WTC11 (cell line): ENCODE measurements at regions not wholly inside any gene's neighbourhood (a gene's known extent, or its start where the extent isn't known, plus 50 kb on each side); places are given as distances from the start of the nearest gene placed in this dataset.

Experiments used
- ATAC-seq: fragments of 200-7000 bp; cut with Tn5 transposase; 2 replicates; pipeline ENCODE4 v1.10.0; 2021; ENCODE audit warnings: mild to moderate bottlenecking, moderate library complexity
- CTCF ChIA-PET: fragments of 300-600 bp; sonication (Branson Sonifier 250); formaldehyde crosslinking; loops from one replicate; lab custom pipeline; 2021; ENCODE audit warnings: antibody characterized with exemption; lab: Charles Lee
- POLR2A ChIA-PET: fragments of 350-600 bp; sonication (Branson Sonifier 250); formaldehyde crosslinking; loops from one replicate; lab custom pipeline; 2021; ENCODE audit warnings: antibody characterized with exemption; lab: Charles Lee
- DNase-seq: peaks from one replicate; pipeline ENCODE4 v3.0.0; 2021; ENCODE audit warnings: low spot score
- H3K27ac Mint-ChIP-seq: 2 replicates; pipeline ENCODE4 v1.8.0; 2021; ENCODE audit warnings: mixed read lengths
- H3K27me3 Mint-ChIP-seq: 2 replicates; pipeline ENCODE4 v1.8.0; 2021; ENCODE audit warnings: low read depth, mild to moderate bottlenecking, moderate library complexity, mixed read lengths
- H3K36me3 Mint-ChIP-seq: 2 replicates; pipeline ENCODE4 v1.8.0; 2021; ENCODE audit warnings: mixed read lengths
- H3K4me1 Mint-ChIP-seq: 2 replicates; pipeline ENCODE4 v1.8.0; 2022; ENCODE audit warnings: mixed read lengths
- H3K4me3 Mint-ChIP-seq: 2 replicates; pipeline ENCODE4 v1.8.0; 2021; ENCODE audit warnings: mild to moderate bottlenecking, moderate library complexity, mixed read lengths
- H3K9me3 Mint-ChIP-seq: 2 replicates; pipeline ENCODE4 v1.8.0; 2021; ENCODE audit warnings: mixed read lengths
- ATF1 ChIP-seq: sonication (generic); formaldehyde crosslinking; IDR thresholded peaks from 2 replicates; pipeline ENCODE4 v1.8.1; 2023; ENCODE audit warnings: mild to moderate bottlenecking, moderate library complexity, missing genetic modification reagents
- E2F1 ChIP-seq: sonication (generic); formaldehyde crosslinking; IDR thresholded peaks from 2 replicates; pipeline ENCODE4 v1.8.0; 2022; ENCODE audit warnings: mild to moderate bottlenecking, missing genetic modification reagents
- ELF4 ChIP-seq: sonication (generic); formaldehyde crosslinking; IDR thresholded peaks from 2 replicates; pipeline ENCODE4 v1.8.1; 2022; ENCODE audit warnings: low read depth, mild to moderate bottlenecking, moderate library complexity, missing genetic modification reagents
- ESRRA ChIP-seq: sonication (generic); formaldehyde crosslinking; IDR thresholded peaks from 2 replicates; pipeline ENCODE4 v1.8.1; 2022; ENCODE audit warnings: mild to moderate bottlenecking, missing genetic modification reagents, borderline replicate concordance
- FOXK1 ChIP-seq: sonication (generic); formaldehyde crosslinking; IDR thresholded peaks from 2 replicates; pipeline ENCODE4 v1.8.0; 2022; ENCODE audit warnings: mild to moderate bottlenecking, moderate library complexity, missing genetic modification reagents
- IRF2 ChIP-seq: sonication (generic); formaldehyde crosslinking; IDR thresholded peaks from 2 replicates; pipeline ENCODE4 v1.8.0; 2022; ENCODE audit warnings: low read depth, missing genetic modification reagents, borderline replicate concordance
- JAZF1 ChIP-seq: fragments of 250-450 bp; sonication (Bioruptor Pico); IDR thresholded peaks from 2 replicates; pipeline ENCODE4 v1.9.0; 2021; ENCODE audit warnings: moderate library complexity, mild to moderate bottlenecking, inconsistent platforms
- MXD4 ChIP-seq: fragments of 250-450 bp; sonication (Bioruptor Pico); IDR thresholded peaks from 2 replicates; pipeline ENCODE4 v1.8.0; 2021; ENCODE audit warnings: mild to moderate bottlenecking, moderate library complexity, borderline replicate concordance
- NFE2L1 ChIP-seq: sonication (generic); formaldehyde crosslinking; IDR thresholded peaks from 2 replicates; pipeline ENCODE4 v1.8.1; 2023; ENCODE audit warnings: missing genetic modification reagents
- NR3C1 ChIP-seq: sonication (generic); formaldehyde crosslinking; conservative IDR thresholded peaks from 2 replicates; pipeline ENCODE4 v1.8.1; 2023; ENCODE audit warnings: low read depth, mild to moderate bottlenecking, missing genetic modification reagents
- SMAD4 ChIP-seq: sonication (generic); formaldehyde crosslinking; IDR thresholded peaks from 2 replicates; pipeline ENCODE4 v1.8.0; 2022; ENCODE audit warnings: mild to moderate bottlenecking, missing genetic modification reagents
- TCF7 ChIP-seq: sonication (generic); formaldehyde crosslinking; IDR thresholded peaks from 2 replicates; pipeline ENCODE4 v1.8.0; 2022; ENCODE audit warnings: mild to moderate bottlenecking, low read depth, missing genetic modification reagents, moderate library complexity
- ZBTB21 ChIP-seq: sonication (generic); formaldehyde crosslinking; IDR thresholded peaks from 2 replicates; pipeline ENCODE4 v1.8.1; 2023; ENCODE audit warnings: mild to moderate bottlenecking, missing genetic modification reagents, borderline replicate concordance
- ZNF121 ChIP-seq: sonication (generic); formaldehyde crosslinking; IDR thresholded peaks from 2 replicates; pipeline ENCODE4 v1.8.0; 2023; ENCODE audit warnings: missing genetic modification reagents
- ZNF425 ChIP-seq: fragments of 250-450 bp; sonication (Bioruptor Pico); conservative IDR thresholded peaks from 2 replicates; pipeline ENCODE4 v1.9.0; 2021; ENCODE audit warnings: mild to moderate bottlenecking
- ZNF512 ChIP-seq: sonication (generic); formaldehyde crosslinking; IDR thresholded peaks from 2 replicates; pipeline ENCODE4 v1.8.1; 2022; ENCODE audit warnings: missing genetic modification reagents, borderline replicate concordance
- ZNF671 ChIP-seq: fragments of 250-450 bp; sonication (Bioruptor Pico); IDR thresholded peaks from 2 replicates; pipeline ENCODE4 v1.8.0; 2021; ENCODE audit warnings: mild to moderate bottlenecking
- ZSCAN18 ChIP-seq: fragments of 250-450 bp; sonication (Bioruptor Pico); IDR thresholded peaks from 2 replicates; pipeline ENCODE4 v2.1.2; 2022; ENCODE audit warnings: mild to moderate bottlenecking, moderate library complexity
- TF ChIP-seq, protein P1 (sequence below): sonication (generic); formaldehyde crosslinking; IDR thresholded peaks from 2 replicates; pipeline ENCODE4 v1.8.1; 2023; ENCODE audit warnings: mild to moderate bottlenecking, missing genetic modification reagents, moderate library complexity
- TF ChIP-seq, protein P2 (sequence below): sonication (generic); formaldehyde crosslinking; IDR thresholded peaks from 2 replicates; pipeline ENCODE4 v1.8.1; 2023; ENCODE audit warnings: mild to moderate bottlenecking, missing genetic modification reagents, borderline replicate concordance

DNA sequence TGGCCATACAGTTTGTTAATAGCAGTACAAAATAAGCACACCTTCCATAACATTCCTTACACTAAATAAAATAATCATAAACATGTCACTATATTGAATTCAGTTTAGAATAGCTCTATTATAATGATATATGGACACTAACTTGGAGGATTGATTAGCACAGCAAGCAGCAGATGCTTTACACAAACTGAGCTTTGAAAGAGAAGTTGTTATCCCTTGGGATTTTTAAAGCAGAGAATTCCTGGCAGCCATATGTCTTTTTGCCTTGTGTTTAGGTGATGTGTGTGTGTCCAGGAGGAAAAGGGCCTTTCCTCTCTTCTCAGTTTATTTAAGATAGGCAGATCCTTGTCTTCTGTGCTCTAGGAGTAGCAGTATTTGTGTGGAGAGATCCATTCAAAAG is 232.2 kb upstream of the GRIN3A start:
- no peaks in the 10 kb centered on the region for H3K27me3 Mint-ChIP-seq
- TF ChIP-seq, protein P1, sequence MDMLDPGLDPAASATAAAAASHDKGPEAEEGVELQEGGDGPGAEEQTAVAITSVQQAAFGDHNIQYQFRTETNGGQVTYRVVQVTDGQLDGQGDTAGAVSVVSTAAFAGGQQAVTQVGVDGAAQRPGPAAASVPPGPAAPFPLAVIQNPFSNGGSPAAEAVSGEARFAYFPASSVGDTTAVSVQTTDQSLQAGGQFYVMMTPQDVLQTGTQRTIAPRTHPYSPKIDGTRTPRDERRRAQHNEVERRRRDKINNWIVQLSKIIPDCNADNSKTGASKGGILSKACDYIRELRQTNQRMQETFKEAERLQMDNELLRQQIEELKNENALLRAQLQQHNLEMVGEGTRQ (CRISPR knock-in tag): no peak
- no peak for TF ChIP-seq ZNF671
- no peak for TF ChIP-seq ZBTB21 (CRISPR knock-in tag)
- TF ChIP-seq NR3C1 (CRISPR knock-in tag): no peak
- TF ChIP-seq, protein P2, sequence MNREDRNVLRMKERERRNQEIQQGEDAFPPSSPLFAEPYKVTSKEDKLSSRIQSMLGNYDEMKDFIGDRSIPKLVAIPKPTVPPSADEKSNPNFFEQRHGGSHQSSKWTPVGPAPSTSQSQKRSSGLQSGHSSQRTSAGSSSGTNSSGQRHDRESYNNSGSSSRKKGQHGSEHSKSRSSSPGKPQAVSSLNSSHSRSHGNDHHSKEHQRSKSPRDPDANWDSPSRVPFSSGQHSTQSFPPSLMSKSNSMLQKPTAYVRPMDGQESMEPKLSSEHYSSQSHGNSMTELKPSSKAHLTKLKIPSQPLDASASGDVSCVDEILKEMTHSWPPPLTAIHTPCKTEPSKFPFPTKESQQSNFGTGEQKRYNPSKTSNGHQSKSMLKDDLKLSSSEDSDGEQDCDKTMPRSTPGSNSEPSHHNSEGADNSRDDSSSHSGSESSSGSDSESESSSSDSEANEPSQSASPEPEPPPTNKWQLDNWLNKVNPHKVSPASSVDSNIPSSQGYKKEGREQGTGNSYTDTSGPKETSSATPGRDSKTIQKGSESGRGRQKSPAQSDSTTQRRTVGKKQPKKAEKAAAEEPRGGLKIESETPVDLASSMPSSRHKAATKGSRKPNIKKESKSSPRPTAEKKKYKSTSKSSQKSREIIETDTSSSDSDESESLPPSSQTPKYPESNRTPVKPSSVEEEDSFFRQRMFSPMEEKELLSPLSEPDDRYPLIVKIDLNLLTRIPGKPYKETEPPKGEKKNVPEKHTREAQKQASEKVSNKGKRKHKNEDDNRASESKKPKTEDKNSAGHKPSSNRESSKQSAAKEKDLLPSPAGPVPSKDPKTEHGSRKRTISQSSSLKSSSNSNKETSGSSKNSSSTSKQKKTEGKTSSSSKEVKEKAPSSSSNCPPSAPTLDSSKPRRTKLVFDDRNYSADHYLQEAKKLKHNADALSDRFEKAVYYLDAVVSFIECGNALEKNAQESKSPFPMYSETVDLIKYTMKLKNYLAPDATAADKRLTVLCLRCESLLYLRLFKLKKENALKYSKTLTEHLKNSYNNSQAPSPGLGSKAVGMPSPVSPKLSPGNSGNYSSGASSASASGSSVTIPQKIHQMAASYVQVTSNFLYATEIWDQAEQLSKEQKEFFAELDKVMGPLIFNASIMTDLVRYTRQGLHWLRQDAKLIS (CRISPR knock-in tag): no peak
- no peak for TF ChIP-seq ESRRA
- TF ChIP-seq E2F1 (CRISPR knock-in tag): no peak
- TF ChIP-seq ATF1 (CRISPR knock-in tag): no peak
- no peak for TF ChIP-seq MXD4 (CRISPR knock-in tag)
- TF ChIP-seq ZNF121 (CRISPR knock-in tag): no peak
- TF ChIP-seq TCF7: no peak
- TF ChIP-seq ELF4: no peak
- TF ChIP-seq ZSCAN18: no peak
- TF ChIP-seq NFE2L1 (CRISPR knock-in tag): no peak
- H3K4me1 Mint-ChIP-seq: no peaks in the 10 kb centered on the region
- ATAC-seq (no peak), DNase-seq (no peak)
- no peaks in the 10 kb centered on the region for H3K36me3 Mint-ChIP-seq
- no peak overlapping the region for H3K4me3 Mint-ChIP-seq
- no peak overlapping the region for H3K27ac Mint-ChIP-seq
- ChIA-PET POLR2A (interaction anchor here (0.7 kb wide), 1 partner anchor 11 kb away, joined by 3 read pairs; no protein-coding TSS in a partner anchor), CTCF (interaction anchor here (1.0 kb wide), 1 partner anchor 10 kb away, joined by 4 read pairs; no protein-coding TSS in a partner anchor)
- no peaks in the 10 kb centered on the region for H3K9me3 Mint-ChIP-seq

DNA sequence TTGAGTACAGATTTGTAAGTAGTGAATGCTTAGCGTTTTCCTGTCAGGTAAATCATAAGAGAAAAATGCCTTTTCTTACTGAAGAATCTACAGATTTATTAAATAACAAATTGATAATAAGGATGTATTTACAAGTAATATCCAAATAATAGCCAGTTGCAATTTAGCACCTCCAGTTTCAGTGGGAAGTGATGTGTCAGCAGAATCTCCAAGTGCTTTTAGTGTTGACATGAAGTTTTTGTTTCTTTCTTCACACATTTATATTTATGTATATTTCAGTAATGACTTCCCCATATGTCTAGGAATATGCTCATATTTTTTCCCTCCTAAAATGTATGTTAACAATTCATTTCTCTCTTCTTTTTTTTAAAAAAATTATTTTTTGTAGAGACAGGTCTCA is 229.9 kb upstream of the GRIN3A start:
- no peak for TF ChIP-seq JAZF1 (CRISPR knock-in tag)
- no peak for TF ChIP-seq IRF2 (CRISPR knock-in tag)
- TF ChIP-seq ATF1 (CRISPR knock-in tag): no peak
- TF ChIP-seq ZNF512 (CRISPR knock-in tag): no peak
- TF ChIP-seq FOXK1 (CRISPR knock-in tag): no peak
- TF ChIP-seq ZNF425 (CRISPR knock-in tag): no peak
- no peak for TF ChIP-seq ZBTB21 (CRISPR knock-in tag)
- TF ChIP-seq SMAD4 (CRISPR knock-in tag): no peak
- TF ChIP-seq, protein P1 (CRISPR knock-in tag): no peak
- Mint-ChIP-seq H3K9me3 (no peaks in the 10 kb centered on the region), H3K27ac (no peak overlapping the region), H3K36me3 (no peaks in the 10 kb centered on the region), H3K27me3 (no peaks in the 10 kb centered on the region), H3K4me3 (no peak overlapping the region), H3K4me1 (no peaks in the 10 kb centered on the region)
- POLR2A ChIA-PET: no interaction called here
- no peak for ATAC-seq
- DNase-seq: no peak
- CTCF ChIA-PET: no interaction called here
